GM23338 (cell line): ENCODE measurements at regions not wholly inside any gene's neighbourhood (a gene's known extent, or its start where the extent isn't known, plus 50 kb on each side); places are given as distances from the start of the nearest gene placed in this dataset.

Experiments used
- ATAC-seq: fragments of 200-7000 bp; cut with Tn5 transposase; 3 replicates; pipeline ENCODE4 v1.9.1; 2020
- DNase-seq: peaks from one replicate; pipeline ENCODE4 v3.0.0-alpha.2; 2015; ENCODE audit warnings: low spot score
- H2AFZ ChIP-seq: fragments of 200-600 bp; sonication (generic); 2 replicates; pipeline ENCODE4 v1.8.0; 2016; ENCODE audit warnings: antibody characterized with exemption, mild to moderate bottlenecking, moderate library complexity
- H3F3A ChIP-seq: fragments of 200-600 bp; sonication (generic); replicated peaks from 2 replicates; pipeline ENCODE4 v1.8.0; 2017; ENCODE audit warnings: antibody characterized with exemption, mixed run types, low read depth
- H3K27ac ChIP-seq: fragments of 200-600 bp; sonication (generic); 2 replicates; pipeline ENCODE4 v1.6.1; 2016; ENCODE audit warnings: low read depth
- H3K27me3 ChIP-seq: fragments of 200-600 bp; sonication (generic); 2 replicates; pipeline ENCODE4 v1.8.0; 2016; ENCODE audit warnings: mild to moderate bottlenecking, mixed run types, moderate library complexity; ENCODE audit not compliant: insufficient read depth
- H3K36me3 ChIP-seq: fragments of 200-600 bp; sonication (generic); 2 replicates; pipeline ENCODE4 v1.8.0; 2016; ENCODE audit warnings: mild to moderate bottlenecking; ENCODE audit not compliant: insufficient read depth
- H3K4me1 ChIP-seq: fragments of 200-600 bp; sonication (generic); 2 replicates; pipeline ENCODE4 v1.8.0; 2016; ENCODE audit warnings: mild to moderate bottlenecking, moderate library complexity; ENCODE audit not compliant: insufficient read depth
- H3K4me2 ChIP-seq: fragments of 200-600 bp; sonication (generic); 2 replicates; pipeline ENCODE4 v1.7.1; 2017; ENCODE audit warnings: mixed run types
- H3K4me3 ChIP-seq: fragments of 200-600 bp; sonication (generic); 2 replicates; pipeline ENCODE4 v1.6.1; 2016; ENCODE audit warnings: mixed run types
- H3K79me2 ChIP-seq: fragments of 200-600 bp; sonication (generic); replicated peaks from 2 replicates; pipeline ENCODE4 v1.8.0; 2017; ENCODE audit warnings: mild to moderate bottlenecking; ENCODE audit not compliant: insufficient read depth
- H3K9me2 ChIP-seq: fragments of 200-600 bp; sonication (generic); 2 replicates; pipeline ENCODE4 v1.8.0; 2017; ENCODE audit not compliant: insufficient read depth
- H4K20me1 ChIP-seq: fragments of 200-600 bp; sonication (generic); replicated peaks from 2 replicates; pipeline ENCODE4 v1.8.0; 2017; ENCODE audit warnings: mild to moderate bottlenecking; ENCODE audit not compliant: insufficient read depth
- H3K27ac Mint-ChIP-seq: 2 replicates; pipeline ENCODE4 v1.8.0; 2020; ENCODE audit warnings: inconsistent platforms, mild to moderate bottlenecking, moderate library complexity, mixed read lengths
- H3K27me3 Mint-ChIP-seq: 3 replicates; pipeline ENCODE4 v1.8.0; 2022; ENCODE audit warnings: low read depth, mild to moderate bottlenecking, moderate library complexity, mixed read lengths, inconsistent platforms; ENCODE audit not compliant: insufficient read depth, poor library complexity
- H3K36me3 Mint-ChIP-seq: 3 replicates; pipeline ENCODE4 v1.8.0; 2021; ENCODE audit warnings: low read depth, mild to moderate bottlenecking, inconsistent platforms, moderate library complexity, mixed read lengths
- H3K4me1 Mint-ChIP-seq: 3 replicates; pipeline ENCODE4 v1.8.0; 2020; ENCODE audit warnings: mild to moderate bottlenecking, inconsistent platforms, mixed read lengths
- H3K4me3 Mint-ChIP-seq: 3 replicates; pipeline ENCODE4 v1.8.0; 2021; ENCODE audit warnings: moderate library complexity, mild to moderate bottlenecking, inconsistent platforms, mixed read lengths
- H3K9me3 Mint-ChIP-seq: 3 replicates; pipeline ENCODE4 v1.8.0; 2020; ENCODE audit warnings: moderate library complexity, mild to moderate bottlenecking, inconsistent platforms, mixed read lengths
- CREB1 ChIP-seq: fragments of 250-450 bp; sonication (Bioruptor Pico); IDR thresholded peaks from 2 replicates; pipeline ENCODE4 v1.5.0; 2020; ENCODE audit warnings: low read depth, mild to moderate bottlenecking, moderate library complexity
- CTCF ChIP-seq, 2 experiments: fragments of 200-600 bp in 1 of 2; sonication (generic) in 1 of 2; conservative IDR thresholded peaks; 2 replicates each; pipeline versions ENCODE4 v1.5.1 to v1.6.1; 2016 to 2017; ENCODE audit warnings: antibody characterized with exemption in 2 of 2, low read depth in 2 of 2, mild to moderate bottlenecking in 2 of 2, moderate library complexity in 1 of 2
- ETS1 ChIP-seq: IDR thresholded peaks from 2 replicates; pipeline ENCODE4 v1.6.1; 2016; ENCODE audit warnings: antibody characterized with exemption
- EZH2 ChIP-seq: fragments of 200-600 bp; sonication (generic); IDR thresholded peaks from one replicate; pipeline ENCODE4 v1.8.0; 2017; ENCODE audit warnings: antibody characterized with exemption, mild to moderate bottlenecking, low read depth; ENCODE audit not compliant: unreplicated experiment
- EZH2phosphoT487 ChIP-seq: fragments of 200-600 bp; sonication (generic); IDR thresholded peaks from one replicate; pipeline ENCODE4 v1.8.1; 2018; ENCODE audit warnings: antibody characterized with exemption; ENCODE audit not compliant: unreplicated experiment
- JUNB ChIP-seq: IDR thresholded peaks from one replicate; pipeline ENCODE4 v1.6.1; 2016; ENCODE audit warnings: antibody characterized with exemption; ENCODE audit not compliant: unreplicated experiment
- NANOG ChIP-seq: IDR thresholded peaks from 2 replicates; pipeline ENCODE4 v1.6.1; 2016; ENCODE audit warnings: antibody characterized with exemption, borderline replicate concordance
- POLR2AphosphoS5 ChIP-seq: IDR thresholded peaks from 2 replicates; pipeline ENCODE4 v1.6.1; 2016; ENCODE audit warnings: antibody characterized with exemption, low read depth
- REST ChIP-seq: IDR thresholded peaks from one replicate; pipeline ENCODE4 v1.6.1; 2018; ENCODE audit warnings: antibody characterized with exemption; ENCODE audit not compliant: unreplicated experiment
- STAT1 ChIP-seq: IDR thresholded peaks from one replicate; pipeline ENCODE4 v1.6.1; 2016; ENCODE audit warnings: antibody characterized with exemption; ENCODE audit not compliant: unreplicated experiment
- ZNF114 ChIP-seq: fragments of 250-450 bp; sonication (Bioruptor Pico); IDR thresholded peaks from 2 replicates; pipeline ENCODE4 v1.5.0; 2020; ENCODE audit warnings: mild to moderate bottlenecking, moderate library complexity
- ZNF331 ChIP-seq: fragments of 250-450 bp; sonication (Bioruptor Pico); IDR thresholded peaks from 2 replicates; pipeline ENCODE4 v1.5.0; 2020; ENCODE audit warnings: low read depth, mild to moderate bottlenecking, moderate library complexity
- ZNF462 ChIP-seq: fragments of 250-450 bp; sonication (Bioruptor Pico); IDR thresholded peaks from 2 replicates; pipeline ENCODE4 v1.5.0; 2020; ENCODE audit warnings: mild to moderate bottlenecking, moderate library complexity

- Mint-ChIP-seq H3K27me3 (no peaks in the 10 kb centered on the region), H3K4me1 (no peaks in the 10 kb centered on the region), H3K36me3 (no peaks in the 10 kb centered on the region), H3K4me3 (no peak overlapping the region), H3K9me3 (no peaks in the 10 kb centered on the region), H3K27ac (no peak overlapping the region)
- Histone ChIP-seq H3K27me3 (no peaks in the 10 kb centered on the region), H3K27ac (no peak overlapping the region), H3K79me2 (no peaks in the 10 kb centered on the region), H3K4me3 (no peak overlapping the region), H2AFZ (no peak overlapping the region), H3K9me2 (peaks cover 6% of the 10 kb centered on the region), H3K36me3 (no peaks in the 10 kb centered on the region), H4K20me1 (no peaks in the 10 kb centered on the region), H3F3A (no peaks in the 10 kb centered on the region), H3K4me1 (no peaks in the 10 kb centered on the region), H3K4me2 (no peak overlapping the region)
- DNase-seq (no peak), ATAC-seq (no peak)
- no peak for TF ChIP-seq JUNB
- no peak for TF ChIP-seq CREB1 (CRISPR knock-in tag)
- no peak for TF ChIP-seq ZNF114 (CRISPR knock-in tag)
- TF ChIP-seq EZH2phosphoT487: no peak
- no peak for TF ChIP-seq ZNF462 (CRISPR knock-in tag)
- TF ChIP-seq REST: no peak
- no peak for TF ChIP-seq NANOG
- TF ChIP-seq POLR2AphosphoS5: no peak
- TF ChIP-seq ZNF331 (CRISPR knock-in tag): no peak
- no peak for TF ChIP-seq CTCF (conservative IDR thresholded peaks at IDR 0.05; ENCODE audit: low read depth in 2 of 2)
- TF ChIP-seq EZH2: no peak
- TF ChIP-seq ETS1: no peak
- TF ChIP-seq STAT1: no peak
These were observed 389.2 kb downstream of the NXPH1 start for GRCh38 chr7:8822595-8822994.
